H1 (cell line): ENCODE measurements at regions not wholly inside any gene's neighbourhood (a gene's known extent, or its start where the extent isn't known, plus 50 kb on each side); places are given as distances from the start of the nearest gene placed in this dataset.

Experiments
- CTCF ChIA-PET: fragments of 300-600 bp; sonication (Branson Sonifier 250); formaldehyde crosslinking; loops from one replicate; lab custom pipeline; 2021; ENCODE audit not compliant: partially characterized antibody; lab: Charles Lee
- POLR2A ChIA-PET: fragments of 300-600 bp; sonication (Branson Sonifier 250); formaldehyde crosslinking; loops from one replicate; lab custom pipeline; 2021; ENCODE audit warnings: inconsistent platforms; ENCODE audit not compliant: partially characterized antibody; lab: Charles Lee
- DNase-seq, 2 experiments: peaks; one replicate each; pipeline versions ENCODE4 v3.0.0 to v3.0.0-alpha.2; 2010 to 2022; ENCODE audit warnings: low spot score in 2 of 2, low read depth in 1 of 2, mixed read lengths in 1 of 2
- FAIRE-seq: peaks from 2 replicates; lab custom pipeline; 2011; peaks lifted over from hg19 to GRCh38; lab: Jason Lieb, UNC
- H2AFZ ChIP-seq: 2 replicates; pipeline ENCODE4 v1.8.1; 2012; ENCODE audit warnings: low read length, inconsistent platforms
- H2AK5ac ChIP-seq: 2 replicates; pipeline ENCODE4 v1.6.1; 2013; ENCODE audit warnings: low read depth, low read length
- H2BK120ac ChIP-seq: replicated peaks from 2 replicates; pipeline ENCODE3; 2013; ENCODE audit warnings: low read depth, low read length, inconsistent platforms
- H2BK12ac ChIP-seq: 2 replicates; pipeline ENCODE4 v1.6.1; 2013; ENCODE audit warnings: low read depth, low read length
- H2BK15ac ChIP-seq: 2 replicates; pipeline ENCODE4 v1.6.1; 2013; ENCODE audit warnings: low read length
- H2BK20ac ChIP-seq: 2 replicates; pipeline ENCODE4 v1.6.1; 2013; ENCODE audit warnings: low read length
- H2BK5ac ChIP-seq: 2 replicates; pipeline ENCODE4 v1.6.1; 2013; ENCODE audit warnings: low read depth, low read length
- H3K14ac ChIP-seq: 2 replicates; pipeline ENCODE4 v1.6.1; 2013; ENCODE audit warnings: inconsistent platforms; ENCODE audit not compliant: insufficient read length
- H3K18ac ChIP-seq: 2 replicates; pipeline ENCODE4 v1.6.1; 2013; ENCODE audit warnings: low read length; ENCODE audit errors: extremely low read depth
- H3K23ac ChIP-seq: 2 replicates; pipeline ENCODE4 v1.6.1; 2013; ENCODE audit warnings: inconsistent platforms; ENCODE audit not compliant: insufficient read length
- H3K23me2 ChIP-seq: 2 replicates; pipeline ENCODE4 v1.6.1; 2013; ENCODE audit warnings: low read depth, low read length
- H3K27ac ChIP-seq: 2 replicates; pipeline ENCODE4 v1.6.1; 2011; ENCODE audit warnings: low read depth, low read length, inconsistent platforms
- H3K27me3 ChIP-seq, 4 experiments: replicated peaks in 1 of 4; 1 replicate in 1 of 4; 2 replicates in 3 of 4; pipeline versions ENCODE4 v1.6.1 to v1.8.1; 2011 to 2013; ENCODE audit warnings: low read length in 3 of 4, mild to moderate bottlenecking in 3 of 4, inconsistent platforms in 2 of 4, mixed read lengths in 2 of 4, moderate library complexity in 1 of 4; ENCODE audit not compliant: control insufficient read depth in 3 of 4, insufficient read depth in 3 of 4; ENCODE audit errors: extremely low read depth in 1 of 4
- H3K36me3 ChIP-seq, 4 experiments: 2 replicates each; pipeline versions ENCODE4 v1.6.1 to v1.8.1; 2011 to 2013; ENCODE audit warnings: mild to moderate bottlenecking in 4 of 4, low read length in 3 of 4, moderate library complexity in 2 of 4, control low read depth in 1 of 4, inconsistent platforms in 1 of 4; ENCODE audit not compliant: insufficient read depth in 4 of 4, control insufficient read depth in 2 of 4
- H3K4ac ChIP-seq: replicated peaks from 2 replicates; pipeline ENCODE3; 2013; ENCODE audit warnings: low read length, low read depth, mixed read lengths, inconsistent platforms; ENCODE audit not compliant: insufficient read length
- H3K4me1 ChIP-seq, 4 experiments: replicated peaks in 1 of 4; 1 replicate in 1 of 4; 2 replicates in 3 of 4; pipeline versions ENCODE4 v1.6.1 to v1.8.1; 2011 to 2013; ENCODE audit warnings: low read length in 3 of 4, inconsistent platforms in 2 of 4, mixed read lengths in 1 of 4; ENCODE audit not compliant: insufficient read depth in 4 of 4, control insufficient read depth in 3 of 4
- H3K4me2 ChIP-seq, 2 experiments: 2 replicates each; pipeline versions ENCODE4 v1.6.1 to v1.8.1; 2011 to 2013; ENCODE audit warnings: low read depth in 2 of 2, low read length in 2 of 2, control low read depth in 1 of 2, inconsistent platforms in 1 of 2, mild to moderate bottlenecking in 1 of 2; ENCODE audit not compliant: insufficient read depth in 1 of 2
- H3K4me3 ChIP-seq, 4 experiments: fragments of 200-600, 300-600 bp in 1 of 4; sonication (generic), shearing (Covaris generic), sonication (Bioruptor Twin) in 1 of 4; 2 replicates each; pipeline versions ENCODE4 v1.5.1 to v1.8.1; 2011 to 2016; ENCODE audit warnings: low read length in 4 of 4, low read depth in 3 of 4, control low read depth in 2 of 4, inconsistent platforms in 2 of 4, mild to moderate bottlenecking in 2 of 4, mixed read lengths in 1 of 4, moderate library complexity in 1 of 4; ENCODE audit not compliant: insufficient read depth in 2 of 4; ENCODE audit errors: extremely low read depth in 1 of 4
- H3K56ac ChIP-seq: replicated peaks from 2 replicates; pipeline ENCODE3; 2013; ENCODE audit warnings: low read depth, mild to moderate bottlenecking, mixed read lengths, low read length, inconsistent platforms; ENCODE audit not compliant: insufficient read length
- H3K79me1 ChIP-seq: 2 replicates; pipeline ENCODE4 v1.6.1; 2013; ENCODE audit warnings: low read depth, low read length, control low read depth
- H3K79me2 ChIP-seq, 2 experiments: 2 replicates each; pipeline versions ENCODE4 v1.6.1 to v1.8.1; 2012 to 2013; ENCODE audit warnings: low read length in 2 of 2, mild to moderate bottlenecking in 2 of 2, inconsistent platforms in 1 of 2; ENCODE audit not compliant: insufficient read depth in 2 of 2, control insufficient read depth in 1 of 2
- H3K9ac ChIP-seq, 4 experiments: replicated peaks in 1 of 4; 1 replicate in 1 of 4; 2 replicates in 3 of 4; pipeline versions ENCODE4 v1.6.1 to v1.8.1; 2011 to 2013; ENCODE audit warnings: low read depth in 3 of 4, low read length in 3 of 4, control low read depth in 2 of 4, mild to moderate bottlenecking in 2 of 4, moderate library complexity in 2 of 4, inconsistent platforms in 1 of 4; ENCODE audit errors: extremely low read depth in 1 of 4
- H3K9me3 ChIP-seq, 2 experiments: 2 replicates each; pipeline versions ENCODE4 v1.6.1 to v1.8.1; 2012 to 2013; ENCODE audit warnings: mild to moderate bottlenecking in 2 of 2, moderate library complexity in 2 of 2, control low read depth in 1 of 2, inconsistent platforms in 1 of 2, low read depth in 1 of 2, low read length in 1 of 2, mixed read lengths in 1 of 2; ENCODE audit not compliant: insufficient read depth in 2 of 2
- H4K20me1 ChIP-seq, 2 experiments: replicated peaks in 1 of 2; 2 replicates each; pipeline versions ENCODE3 to v1.8.1; 2011 to 2013; ENCODE audit warnings: inconsistent platforms in 2 of 2, low read length in 2 of 2, mild to moderate bottlenecking in 1 of 2; ENCODE audit not compliant: insufficient read depth in 2 of 2, control insufficient read depth in 1 of 2
- H4K5ac ChIP-seq: 2 replicates; pipeline ENCODE4 v1.6.1; 2013; ENCODE audit warnings: low read length, low read depth, mixed read lengths, inconsistent platforms; ENCODE audit not compliant: insufficient read length
- H4K8ac ChIP-seq: 2 replicates; pipeline ENCODE4 v1.8.0; 2013; ENCODE audit warnings: mild to moderate bottlenecking, moderate library complexity, low read length, inconsistent platforms; ENCODE audit not compliant: insufficient read depth; ENCODE audit errors: extremely low read depth
- H4K91ac ChIP-seq: replicated peaks from 2 replicates; pipeline ENCODE3; 2013; ENCODE audit warnings: low read length, mixed read lengths, inconsistent platforms; ENCODE audit not compliant: insufficient read length
- ATF3 ChIP-seq: IDR thresholded peaks from 2 replicates; pipeline ENCODE4 v1.6.1; 2011; ENCODE audit warnings: low read depth, mild to moderate bottlenecking, low read length; ENCODE audit not compliant: insufficient read depth
- CBX5 ChIP-seq: fragments of 300-800, 300-1000 bp; sonication (generic); IDR thresholded peaks from 2 replicates; pipeline ENCODE4 v1.7.1; 2016; ENCODE audit warnings: antibody characterized with exemption, low read length, low read depth
- CEBPB ChIP-seq: IDR thresholded peaks from 2 replicates; pipeline ENCODE4 v1.6.1; 2012; ENCODE audit warnings: low read depth, low read length
- CTCF ChIP-seq, 3 experiments: IDR thresholded peaks; 1 replicate in 2 of 3; 2 replicates in 1 of 3; pipeline versions ENCODE4 v1.5.1 to v1.6.1; 2011; ENCODE audit warnings: low read length in 3 of 3, mild to moderate bottlenecking in 3 of 3, inconsistent platforms in 2 of 3, low read depth in 1 of 3, moderate library complexity in 1 of 3; ENCODE audit not compliant: insufficient read depth in 1 of 3; ENCODE audit errors: control extremely low read depth in 1 of 3
- POLR2A ChIP-seq, 2 experiments: IDR thresholded peaks; 1 replicate in 1 of 2; 2 replicates in 1 of 2; pipeline ENCODE4 v1.6.1; 2011; ENCODE audit warnings: low read depth in 2 of 2, low read length in 2 of 2, mild to moderate bottlenecking in 2 of 2; ENCODE audit errors: control extremely low read depth in 1 of 2
- POLR2AphosphoS5 ChIP-seq: IDR thresholded peaks from 2 replicates; pipeline ENCODE4 v1.6.1; 2011; ENCODE audit warnings: low read depth, low read length
- RAD21 ChIP-seq, 2 experiments: IDR thresholded peaks in 1 of 2; conservative IDR thresholded peaks in 1 of 2; 2 replicates each; pipeline ENCODE4 v1.6.1; 2011; ENCODE audit warnings: low read depth in 2 of 2, low read length in 2 of 2, improper control_type of control experiment in 1 of 2, inconsistent platforms in 1 of 2, mild to moderate bottlenecking in 1 of 2, moderate library complexity in 1 of 2
- SP1 ChIP-seq: IDR thresholded peaks from 2 replicates; pipeline ENCODE4 v1.6.1; 2011; ENCODE audit warnings: low read depth, low read length
- WGBS, 2 experiments: shearing (Covaris generic) in 1 of 2; methylation state at CpG; one replicate each; pipeline versions ENCODE4 v1.1.6 to v1.1.7; 2013 to 2015; ENCODE audit warnings: low lambda C conversion rate in 2 of 2, mixed read lengths in 2 of 2, inconsistent platforms in 1 of 2, low coverage in 1 of 2, missing lambda C conversion rate in 1 of 2; ENCODE audit not compliant: insufficient replicate concordance in 2 of 2, insufficient coverage in 1 of 2, insufficient read length in 1 of 2; ENCODE audit errors: extremely low coverage in 1 of 2, missing lambda C conversion rate in 1 of 2; 5-methylcytosine and 5-hydroxymethylcytosine counted together

- Histone ChIP-seq H3K4me3 (no peak overlapping the region), H2BK12ac (no peak overlapping the region), H3K23ac (no peak overlapping the region), H4K8ac (no peak overlapping the region), H3K18ac (no peak overlapping the region), H3K36me3 (peaks cover 0 to 12% (median 0%) of the 10 kb centered on the region in 4 experiments; a peak in 2 of 8 replicates), H4K5ac (no peak overlapping the region), H3K4ac (no peak overlapping the region), H4K20me1 (peaks cover 1 to 4% of the 10 kb centered on the region in 2 experiments), H3K23me2 (no peaks in the 10 kb centered on the region; the same call in 1 of the 2 replicates), H3K14ac (no peak overlapping the region), H3K79me1 (no peaks in the 10 kb centered on the region; the same call in 1 of the 2 replicates), H3K9me3 (no peaks in the 10 kb centered on the region), H3K27me3 (no peaks in the 10 kb centered on the region), H2BK5ac (no peak overlapping the region), H3K27ac (no peak overlapping the region), H2AK5ac (no peak overlapping the region), H3K4me2 (no peak overlapping the region), H3K56ac (no peak overlapping the region), H2BK120ac (no peak overlapping the region), H3K79me2 (peaks cover 0 to 70% of the 10 kb centered on the region in 2 experiments; a peak in 2 of 4 replicates), H2BK20ac (no peak overlapping the region), H3K9ac (no peak overlapping the region), H2BK15ac (no peak overlapping the region), H4K91ac (no peak overlapping the region), H3K4me1 (peaks cover 6 to 30% (median 19%) of the 10 kb centered on the region in 4 experiments), H2AFZ (no peak overlapping the region)
- CTCF ChIA-PET: interaction anchor here (1.0 to 10.6 kb wide), 7 partner anchors 14 to 76 kb away, joined by 3 to 195 read pairs (median 6); partner anchors contain the start of gene MACF1
- TF ChIP-seq POLR2A (IDR thresholded peaks at IDR 0.05; ENCODE audit: control extremely low read depth in 1 of 2, low read depth in 2 of 2, low read length in 2 of 2): no peak
- TF ChIP-seq CBX5: no peak
- TF ChIP-seq POLR2AphosphoS5: no peak
- TF ChIP-seq SP1: no peak
- no peak for TF ChIP-seq RAD21 (IDR thresholded peaks at IDR 0.05 in 1 of 2, conservative IDR thresholded peaks at IDR 0.05 in 1 of 2; ENCODE audit: low read depth in 2 of 2, low read length in 2 of 2)
- TF ChIP-seq CEBPB: no peak
- no peak for TF ChIP-seq ATF3
- no peak for TF ChIP-seq CTCF (IDR thresholded peaks at IDR 0.05; ENCODE audit: control extremely low read depth in 1 of 3, insufficient read depth in 1 of 3, low read depth in 1 of 3, low read length in 3 of 3)
- POLR2A ChIA-PET: interaction anchor here (1.0 to 1.5 kb wide), 6 partner anchors 12 to 30 kb away, joined by 3 to 8 read pairs (median 4); no protein-coding TSS in a partner anchor
- 67% methylated on average over 4 of the region's 4 CpGs; no CpG with 5 or more reads in 1 of the 2 experiments for WGBS, 2 experiments
- FAIRE-seq (no peak), DNase-seq (no peak)
These were observed 76.4 kb upstream of the MACF1 start for GRCh38 chr1:39128126-39128525.
